IMR-90 (cell line): ENCODE measurements at regions not wholly inside any gene's neighbourhood (a gene's known extent, or its start where the extent isn't known, plus 50 kb on each side); places are given as distances from the start of the nearest gene placed in this dataset.

Experiments
- BHLHE40 ChIP-seq: fragments of 150-350 bp; IDR thresholded peaks from 2 replicates; pipeline ENCODE4 v1.6.1; 2016; ENCODE audit warnings: mild to moderate bottlenecking, low read depth, low read length
- CTCF ChIP-seq: conservative IDR thresholded peaks from 2 replicates; pipeline ENCODE4 v1.5.1; 2012; ENCODE audit warnings: mild to moderate bottlenecking, low read depth, low read length, improper control_type of control experiment
- POLR2A ChIP-seq: IDR thresholded peaks from 2 replicates; pipeline ENCODE4 v1.6.1; 2012; ENCODE audit warnings: mild to moderate bottlenecking, low read depth, low read length
- RFX5 ChIP-seq: IDR thresholded peaks from 2 replicates; pipeline ENCODE4 v1.8.0; 2012; ENCODE audit warnings: low read depth, mild to moderate bottlenecking, low read length, moderate library complexity
- USF2 ChIP-seq: fragments of 150-350 bp; IDR thresholded peaks from 2 replicates; pipeline ENCODE4 v1.6.1; 2017; ENCODE audit warnings: mild to moderate bottlenecking, antibody characterized with exemption, low read length, low read depth

DNA sequence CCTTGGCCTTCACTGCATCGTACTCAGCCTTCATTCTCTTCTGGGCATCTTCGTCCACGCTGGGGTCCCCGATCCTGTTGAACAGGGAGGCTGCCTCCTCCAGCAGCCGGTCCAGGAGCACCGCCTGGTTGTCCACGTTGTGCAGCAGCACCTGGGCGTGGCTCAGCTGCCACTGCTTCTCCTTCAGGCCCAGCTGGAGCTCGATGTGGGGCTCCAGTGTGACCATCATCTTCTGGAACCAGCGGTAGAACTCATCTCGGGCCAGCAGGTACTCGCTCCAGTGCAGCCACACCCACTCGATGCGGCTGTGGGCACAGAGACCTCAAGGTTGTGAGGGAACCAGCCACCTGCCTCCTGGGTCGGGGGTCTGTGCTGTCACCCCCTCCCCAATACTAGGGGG is 50.5 kb downstream of the SYNE3 start:
- TF ChIP-seq RFX5 (no peak), USF2 (no peak), CTCF (no peak), BHLHE40 (no peak), POLR2A (no peak)
